ENCODE measurements at regions not wholly inside any gene's neighbourhood (a gene's known extent, or its start where the extent isn't known, plus 50 kb on each side); places are given as distances from the start of the nearest gene placed in this dataset.

DNA sequence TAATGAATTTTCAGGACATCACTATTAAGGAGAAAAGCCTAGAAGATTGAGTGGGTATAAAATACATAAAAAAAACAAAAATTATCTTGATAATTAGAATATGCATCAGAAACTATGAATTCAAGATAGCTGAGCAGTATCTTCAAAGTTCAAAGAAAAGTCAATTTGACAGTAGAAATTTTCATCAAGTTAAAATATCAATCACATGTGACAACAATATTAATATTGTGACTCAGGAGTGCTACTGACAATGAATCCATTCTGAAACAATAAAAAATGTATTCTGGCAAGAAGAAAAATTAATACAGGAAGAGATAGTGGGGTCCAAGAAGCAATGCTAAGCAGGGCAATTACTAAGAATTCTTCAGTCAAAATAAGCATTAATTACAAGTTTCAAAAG is 151.9 kb upstream of the GLRA2 start:
- TF ChIP-seq, protein P1, sequence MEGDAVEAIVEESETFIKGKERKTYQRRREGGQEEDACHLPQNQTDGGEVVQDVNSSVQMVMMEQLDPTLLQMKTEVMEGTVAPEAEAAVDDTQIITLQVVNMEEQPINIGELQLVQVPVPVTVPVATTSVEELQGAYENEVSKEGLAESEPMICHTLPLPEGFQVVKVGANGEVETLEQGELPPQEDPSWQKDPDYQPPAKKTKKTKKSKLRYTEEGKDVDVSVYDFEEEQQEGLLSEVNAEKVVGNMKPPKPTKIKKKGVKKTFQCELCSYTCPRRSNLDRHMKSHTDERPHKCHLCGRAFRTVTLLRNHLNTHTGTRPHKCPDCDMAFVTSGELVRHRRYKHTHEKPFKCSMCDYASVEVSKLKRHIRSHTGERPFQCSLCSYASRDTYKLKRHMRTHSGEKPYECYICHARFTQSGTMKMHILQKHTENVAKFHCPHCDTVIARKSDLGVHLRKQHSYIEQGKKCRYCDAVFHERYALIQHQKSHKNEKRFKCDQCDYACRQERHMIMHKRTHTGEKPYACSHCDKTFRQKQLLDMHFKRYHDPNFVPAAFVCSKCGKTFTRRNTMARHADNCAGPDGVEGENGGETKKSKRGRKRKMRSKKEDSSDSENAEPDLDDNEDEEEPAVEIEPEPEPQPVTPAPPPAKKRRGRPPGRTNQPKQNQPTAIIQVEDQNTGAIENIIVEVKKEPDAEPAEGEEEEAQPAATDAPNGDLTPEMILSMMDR (IDR thresholded peaks at IDR 0.05; ENCODE audit: extremely low read depth, missing control alignments), result no peak
- DNase-seq (ENCODE audit: low spot score), result no peak

- DNase-seq (ENCODE audit: low spot score), result no peak
- TF ChIP-seq, protein P1 (IDR thresholded peaks at IDR 0.05; ENCODE audit: extremely low read depth, missing control alignments), result no peak
These were observed 165.6 kb upstream of the GLRA2 start for GRCh38 chrX:14363728-14364127.

DNA sequence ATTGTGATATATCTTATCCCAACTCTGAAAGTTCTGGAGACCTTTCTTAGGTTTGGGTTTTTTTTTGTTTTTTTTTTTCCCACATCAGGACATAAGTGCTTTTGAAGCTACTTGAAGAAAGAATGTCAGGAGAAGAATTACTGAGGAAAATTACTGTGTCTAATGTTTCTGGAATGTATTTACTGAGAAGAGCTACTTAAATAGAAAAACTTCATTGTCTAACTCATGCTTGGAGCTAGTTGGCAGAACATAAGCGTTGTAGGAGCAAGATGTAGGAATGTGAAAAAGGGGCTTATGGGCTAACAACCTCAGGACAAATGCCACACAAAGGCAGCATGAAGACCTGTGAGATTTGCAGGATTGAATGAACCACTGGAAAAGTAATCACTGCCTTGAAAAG is 166.6 kb upstream of the GLRA2 start:
- TF ChIP-seq, protein P1 (IDR thresholded peaks at IDR 0.05; ENCODE audit: extremely low read depth, missing control alignments), result no peak

GRCh38 chrX:14361435-14361834 is 167.9 kb upstream of the GLRA2 start:
- TF ChIP-seq, protein P1 (IDR thresholded peaks at IDR 0.05; ENCODE audit: extremely low read depth, missing control alignments), result no peak
- DNase-seq (ENCODE audit: low spot score), result no peak

More for the DNA sequence above, 166.6 kb upstream of the GLRA2 start:
- DNase-seq (ENCODE audit: low spot score), result no peak

DNA sequence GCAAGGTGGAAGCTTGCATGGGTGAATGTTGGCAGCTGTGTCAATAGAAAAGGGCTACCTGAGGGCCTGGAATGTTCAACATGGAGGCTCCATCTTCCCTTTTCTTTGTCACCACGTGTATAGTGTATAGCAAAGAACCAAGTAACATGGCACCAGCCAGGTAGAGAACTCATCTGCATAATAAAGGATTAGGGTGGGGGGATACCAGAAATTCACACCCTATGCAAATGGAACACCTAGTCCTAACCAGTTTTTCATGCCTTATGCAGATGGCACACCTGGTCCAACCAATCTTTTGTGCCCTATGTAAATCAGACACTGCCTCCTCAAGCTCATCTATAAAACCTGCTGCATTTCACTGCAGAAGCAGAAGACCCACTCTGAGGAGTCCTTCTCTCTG is 169.6 kb upstream of the GLRA2 start:
- no peak for DNase-seq (ENCODE audit: low spot score)
- TF ChIP-seq, protein P1 (IDR thresholded peaks at IDR 0.05; ENCODE audit: extremely low read depth, missing control alignments), result no peak

DNA sequence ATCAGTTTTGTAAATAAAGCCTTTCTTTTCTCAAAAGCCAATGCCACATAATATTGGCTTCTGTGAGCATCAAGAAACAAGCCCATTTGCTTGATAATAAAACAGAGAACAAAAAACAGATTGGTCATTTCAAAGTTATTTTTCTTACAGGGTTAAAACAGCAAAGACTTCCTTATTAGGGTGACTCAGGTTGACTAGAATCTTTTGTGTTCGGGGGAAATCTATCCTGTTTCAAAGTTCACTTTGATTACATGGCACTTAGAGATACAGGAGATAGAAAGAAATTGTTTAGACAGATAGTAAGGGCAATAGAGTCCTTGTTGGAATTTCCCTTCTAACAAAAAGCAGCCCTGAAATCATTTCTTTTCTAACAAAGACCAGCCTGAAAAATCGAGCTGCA is 170.0 kb upstream of the GLRA2 start:
- TF ChIP-seq, protein P1 (IDR thresholded peaks at IDR 0.05; ENCODE audit: extremely low read depth, missing control alignments), result no peak
- no peak for DNase-seq (ENCODE audit: low spot score)

DNA sequence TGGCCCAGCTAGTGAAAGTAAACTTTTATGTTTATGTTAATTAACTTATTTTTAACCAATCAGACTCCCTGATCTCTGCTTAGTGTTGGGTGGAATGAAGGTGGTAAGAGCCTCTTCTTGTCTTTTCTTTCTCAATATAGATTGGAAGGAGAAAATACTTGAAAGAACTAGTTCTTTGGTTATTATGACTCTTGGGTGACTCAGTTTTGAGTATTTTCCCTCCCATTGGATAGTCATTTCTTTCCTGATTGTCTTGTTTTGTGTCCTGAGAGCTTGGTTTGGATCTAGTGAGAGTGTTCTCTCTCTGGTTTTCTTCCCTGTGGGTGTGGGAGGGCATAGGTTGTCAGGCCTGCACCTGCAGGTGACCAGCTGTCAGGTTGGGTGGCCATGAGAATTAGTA is 172.0 kb upstream of the GLRA2 start:
- TF ChIP-seq, protein P1 (IDR thresholded peaks at IDR 0.05; ENCODE audit: extremely low read depth, missing control alignments), result no peak
- DNase-seq (ENCODE audit: low spot score), result no peak
